ENCODE measurements at regions not wholly inside any gene's neighbourhood (a gene's known extent, or its start where the extent isn't known, plus 50 kb on each side); places are given as distances from the start of the nearest gene placed in this dataset.

DNA sequence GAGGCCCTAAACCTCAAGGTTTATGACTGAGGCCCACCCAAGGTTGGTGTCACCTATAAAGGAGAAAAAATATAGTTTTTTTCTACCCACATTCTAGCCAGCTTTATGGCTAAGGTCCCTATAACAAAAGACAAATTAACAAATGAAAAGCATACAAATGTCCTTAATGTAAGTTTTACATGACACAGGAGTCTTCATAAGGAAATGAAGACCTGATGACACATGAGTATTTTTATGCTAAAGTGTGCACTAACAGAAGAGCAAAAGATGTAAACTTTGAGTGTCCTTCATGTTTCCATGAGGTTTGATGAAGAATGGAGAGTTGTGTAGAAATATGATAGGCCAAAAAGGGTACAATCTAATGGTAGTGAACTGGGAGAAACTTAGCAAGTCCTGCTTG is 114.7 kb upstream of the INTU start:
- TF ChIP-seq, protein P1, sequence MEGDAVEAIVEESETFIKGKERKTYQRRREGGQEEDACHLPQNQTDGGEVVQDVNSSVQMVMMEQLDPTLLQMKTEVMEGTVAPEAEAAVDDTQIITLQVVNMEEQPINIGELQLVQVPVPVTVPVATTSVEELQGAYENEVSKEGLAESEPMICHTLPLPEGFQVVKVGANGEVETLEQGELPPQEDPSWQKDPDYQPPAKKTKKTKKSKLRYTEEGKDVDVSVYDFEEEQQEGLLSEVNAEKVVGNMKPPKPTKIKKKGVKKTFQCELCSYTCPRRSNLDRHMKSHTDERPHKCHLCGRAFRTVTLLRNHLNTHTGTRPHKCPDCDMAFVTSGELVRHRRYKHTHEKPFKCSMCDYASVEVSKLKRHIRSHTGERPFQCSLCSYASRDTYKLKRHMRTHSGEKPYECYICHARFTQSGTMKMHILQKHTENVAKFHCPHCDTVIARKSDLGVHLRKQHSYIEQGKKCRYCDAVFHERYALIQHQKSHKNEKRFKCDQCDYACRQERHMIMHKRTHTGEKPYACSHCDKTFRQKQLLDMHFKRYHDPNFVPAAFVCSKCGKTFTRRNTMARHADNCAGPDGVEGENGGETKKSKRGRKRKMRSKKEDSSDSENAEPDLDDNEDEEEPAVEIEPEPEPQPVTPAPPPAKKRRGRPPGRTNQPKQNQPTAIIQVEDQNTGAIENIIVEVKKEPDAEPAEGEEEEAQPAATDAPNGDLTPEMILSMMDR (IDR thresholded peaks at IDR 0.05 in 2 of 3, conservative IDR thresholded peaks at IDR 0.05 in 1 of 3; ENCODE audit: control insufficient read depth in 2 of 3, extremely low read depth in 1 of 3, insufficient read depth in 1 of 3, low read depth in 3 of 3, low read length in 3 of 3): no peak
- TF ChIP-seq POU2F2 (IDR thresholded peaks at IDR 0.05; ENCODE audit: borderline replicate concordance, low read depth, low read length): no peak
- TF ChIP-seq, protein P2, sequence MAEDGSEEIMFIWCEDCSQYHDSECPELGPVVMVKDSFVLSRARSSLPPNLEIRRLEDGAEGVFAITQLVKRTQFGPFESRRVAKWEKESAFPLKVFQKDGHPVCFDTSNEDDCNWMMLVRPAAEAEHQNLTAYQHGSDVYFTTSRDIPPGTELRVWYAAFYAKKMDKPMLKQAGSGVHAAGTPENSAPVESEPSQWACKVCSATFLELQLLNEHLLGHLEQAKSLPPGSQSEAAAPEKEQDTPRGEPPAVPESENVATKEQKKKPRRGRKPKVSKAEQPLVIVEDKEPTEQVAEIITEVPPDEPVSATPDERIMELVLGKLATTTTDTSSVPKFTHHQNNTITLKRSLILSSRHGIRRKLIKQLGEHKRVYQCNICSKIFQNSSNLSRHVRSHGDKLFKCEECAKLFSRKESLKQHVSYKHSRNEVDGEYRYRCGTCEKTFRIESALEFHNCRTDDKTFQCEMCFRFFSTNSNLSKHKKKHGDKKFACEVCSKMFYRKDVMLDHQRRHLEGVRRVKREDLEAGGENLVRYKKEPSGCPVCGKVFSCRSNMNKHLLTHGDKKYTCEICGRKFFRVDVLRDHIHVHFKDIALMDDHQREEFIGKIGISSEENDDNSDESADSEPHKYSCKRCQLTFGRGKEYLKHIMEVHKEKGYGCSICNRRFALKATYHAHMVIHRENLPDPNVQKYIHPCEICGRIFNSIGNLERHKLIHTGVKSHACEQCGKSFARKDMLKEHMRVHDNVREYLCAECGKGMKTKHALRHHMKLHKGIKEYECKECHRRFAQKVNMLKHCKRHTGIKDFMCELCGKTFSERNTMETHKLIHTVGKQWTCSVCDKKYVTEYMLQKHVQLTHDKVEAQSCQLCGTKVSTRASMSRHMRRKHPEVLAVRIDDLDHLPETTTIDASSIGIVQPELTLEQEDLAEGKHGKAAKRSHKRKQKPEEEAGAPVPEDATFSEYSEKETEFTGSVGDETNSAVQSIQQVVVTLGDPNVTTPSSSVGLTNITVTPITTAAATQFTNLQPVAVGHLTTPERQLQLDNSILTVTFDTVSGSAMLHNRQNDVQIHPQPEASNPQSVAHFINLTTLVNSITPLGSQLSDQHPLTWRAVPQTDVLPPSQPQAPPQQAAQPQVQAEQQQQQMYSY (CRISPR knock-in tag; IDR thresholded peaks at IDR 0.05): no peak
- no peak for TF ChIP-seq DPF2 (IDR thresholded peaks at IDR 0.05)
